Fibroblast of lung (primary cell): ENCODE measurements at regions not wholly inside any gene's neighbourhood (a gene's known extent, or its start where the extent isn't known, plus 50 kb on each side); places are given as distances from the start of the nearest gene placed in this dataset.

Experiments used
- EZH2 ChIP-seq: IDR thresholded peaks from 2 replicates; pipeline ENCODE4 v1.5.1; 2012; ENCODE audit warnings: low read length, control low read depth, mild to moderate bottlenecking; ENCODE audit errors: missing control alignments
- TF ChIP-seq, protein P1 (sequence below), 2 donors: IDR thresholded peaks in 1 of 2; conservative IDR thresholded peaks in 1 of 2; 1 replicate in 1 of 2; 2 replicates in 1 of 2; pipeline ENCODE4 v1.5.1; 2011 to 2012; ENCODE audit warnings: low read length in 2 of 2, control low read depth in 1 of 2, inconsistent platforms in 1 of 2, low read depth in 1 of 2, mild to moderate bottlenecking in 1 of 2

DNA sequence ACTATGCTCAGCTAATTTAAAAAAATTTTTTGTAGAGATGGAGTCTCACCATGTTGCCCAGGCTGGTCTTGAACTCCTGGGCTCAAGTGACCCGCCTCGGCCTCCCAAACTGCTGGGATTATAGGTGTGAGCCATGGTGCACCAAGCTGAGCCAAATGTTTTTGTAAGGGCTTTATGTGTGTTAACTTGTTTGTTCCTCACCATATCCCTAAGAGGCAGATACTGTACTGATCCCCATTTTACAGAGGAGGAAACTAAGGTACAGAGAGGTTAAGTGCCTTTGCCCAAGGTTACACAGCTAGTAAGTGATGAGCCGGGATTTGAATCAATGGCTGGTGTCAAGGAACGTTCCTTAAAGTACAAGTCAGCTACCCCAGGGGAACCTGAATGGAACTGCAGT lies 85.3 kb upstream of the KLF7 start:
- TF ChIP-seq EZH2: no peak
- TF ChIP-seq, protein P1, sequence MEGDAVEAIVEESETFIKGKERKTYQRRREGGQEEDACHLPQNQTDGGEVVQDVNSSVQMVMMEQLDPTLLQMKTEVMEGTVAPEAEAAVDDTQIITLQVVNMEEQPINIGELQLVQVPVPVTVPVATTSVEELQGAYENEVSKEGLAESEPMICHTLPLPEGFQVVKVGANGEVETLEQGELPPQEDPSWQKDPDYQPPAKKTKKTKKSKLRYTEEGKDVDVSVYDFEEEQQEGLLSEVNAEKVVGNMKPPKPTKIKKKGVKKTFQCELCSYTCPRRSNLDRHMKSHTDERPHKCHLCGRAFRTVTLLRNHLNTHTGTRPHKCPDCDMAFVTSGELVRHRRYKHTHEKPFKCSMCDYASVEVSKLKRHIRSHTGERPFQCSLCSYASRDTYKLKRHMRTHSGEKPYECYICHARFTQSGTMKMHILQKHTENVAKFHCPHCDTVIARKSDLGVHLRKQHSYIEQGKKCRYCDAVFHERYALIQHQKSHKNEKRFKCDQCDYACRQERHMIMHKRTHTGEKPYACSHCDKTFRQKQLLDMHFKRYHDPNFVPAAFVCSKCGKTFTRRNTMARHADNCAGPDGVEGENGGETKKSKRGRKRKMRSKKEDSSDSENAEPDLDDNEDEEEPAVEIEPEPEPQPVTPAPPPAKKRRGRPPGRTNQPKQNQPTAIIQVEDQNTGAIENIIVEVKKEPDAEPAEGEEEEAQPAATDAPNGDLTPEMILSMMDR (conservative IDR thresholded peaks at IDR 0.05 in 1 of 2, IDR thresholded peaks at IDR 0.05 in 1 of 2; ENCODE audit: low read depth in 1 of 2, low read length in 2 of 2): no peak
